ENCODE measurements at regions not wholly inside any gene's neighbourhood (a gene's known extent, or its start where the extent isn't known, plus 50 kb on each side); places are given as distances from the start of the nearest gene placed in this dataset.
A peak's percentile ranks its signal among the peaks of the same experiment; 100 is the strongest.
"Not testable (repeated sequence)": the region's sequence is repeated elsewhere in the genome, so short reads cannot be mapped to it uniquely, and the experiment has no call there.

- intact Hi-C loops (cut with DNase I), result no loop called here
- no peaks in the 10 kb centered on the region for H3K27me3 ChIP-seq
- H3K4me1 ChIP-seq, result no peaks in the 10 kb centered on the region
- no peak overlapping the region for H3K4me3 ChIP-seq
- H3K9me3 ChIP-seq, result no peaks in the 10 kb centered on the region
- TF ChIP-seq POLR2AphosphoS5 (IDR thresholded peaks at IDR 0.05; ENCODE audit: insufficient read depth in 1 of 2, low read depth in 1 of 2) (no peak), POLR2A (IDR thresholded peaks at IDR 0.05) (no peak), CTCF (IDR thresholded peaks at IDR 0.05) (no peak)
- no peak for DNase-seq (ENCODE audit: extremely low spot score in 2 of 2)
- H3K27ac ChIP-seq, result no peak overlapping the region
- H3K36me3 ChIP-seq, result no peaks in the 10 kb centered on the region
Observed at GRCh38 chr13:60661521-60661920, 264.5 kb downstream of the TDRD3 start.

- H3K27ac ChIP-seq; H3K27me3 ChIP-seq; DNase-seq (ENCODE audit: extremely low spot score in 2 of 2); H3K9me3 ChIP-seq; H3K4me3 ChIP-seq; H3K36me3 ChIP-seq; H3K4me1 ChIP-seq; intact Hi-C loops (cut with DNase I): not testable (repeated sequence)
Observed at GRCh38 chr13:60657586-60657985, 260.6 kb downstream of the TDRD3 start.

GRCh38 chr13:60655256-60655655 lies 258.2 kb downstream of the TDRD3 start:
- no peaks in the 10 kb centered on the region for H3K36me3 ChIP-seq
- no peak for DNase-seq (ENCODE audit: extremely low spot score in 2 of 2)
- H3K4me3 ChIP-seq, result no peak overlapping the region
- intact Hi-C loops (cut with DNase I), result no loop called here
- TF ChIP-seq POLR2A (IDR thresholded peaks at IDR 0.05), result no peak
- no peak for TF ChIP-seq POLR2AphosphoS5 (IDR thresholded peaks at IDR 0.05; ENCODE audit: insufficient read depth in 1 of 2, low read depth in 1 of 2)
- TF ChIP-seq CTCF (IDR thresholded peaks at IDR 0.05), result no peak
- H3K27ac ChIP-seq, result no peak overlapping the region
- H3K27me3 ChIP-seq, result no peaks in the 10 kb centered on the region
- H3K4me1 ChIP-seq, result no peaks in the 10 kb centered on the region
- H3K9me3 ChIP-seq, result no peaks in the 10 kb centered on the region

- H3K36me3 ChIP-seq, result no peaks in the 10 kb centered on the region
- H3K9me3 ChIP-seq, result no peaks in the 10 kb centered on the region
- TF ChIP-seq CTCF (IDR thresholded peaks at IDR 0.05) (peak in 1 of 3 experiments; percentile 27), POLR2A (IDR thresholded peaks at IDR 0.05) (no peak)
- H3K4me1 ChIP-seq, result no peaks in the 10 kb centered on the region
- DNase-seq (ENCODE audit: extremely low spot score in 2 of 2), result no peak
- no peak overlapping the region for H3K4me3 ChIP-seq
- intact Hi-C loops (cut with DNase I), result no loop called here
- H3K27ac ChIP-seq, result no peak overlapping the region
- H3K27me3 ChIP-seq, result no peaks in the 10 kb centered on the region
Observed at GRCh38 chr13:60654415-60654814, 257.4 kb downstream of the TDRD3 start.

GRCh38 chr13:60647547-60647946 lies 250.5 kb downstream of the TDRD3 start:
- no peak overlapping the region for H3K27ac ChIP-seq
- H3K36me3 ChIP-seq, result no peaks in the 10 kb centered on the region
- no peaks in the 10 kb centered on the region for H3K27me3 ChIP-seq
- intact Hi-C loops (cut with DNase I), result loop anchor here (2.0 kb wide), 1 partner anchor 77 kb away; no protein-coding TSS in a partner anchor
- no peak for DNase-seq (ENCODE audit: extremely low spot score in 2 of 2)
- no peak for TF ChIP-seq CTCF (IDR thresholded peaks at IDR 0.05)
- TF ChIP-seq POLR2A (IDR thresholded peaks at IDR 0.05), result no peak
- TF ChIP-seq POLR2AphosphoS5 (IDR thresholded peaks at IDR 0.05; ENCODE audit: insufficient read depth in 1 of 2, low read depth in 1 of 2), result no peak
- no peaks in the 10 kb centered on the region for H3K4me1 ChIP-seq
- no peak overlapping the region for H3K4me3 ChIP-seq
- H3K9me3 ChIP-seq, result no peaks in the 10 kb centered on the region

GRCh38 chr13:60646620-60647019 lies 249.6 kb downstream of the TDRD3 start:
- Histone ChIP-seq H3K4me3 (no peak overlapping the region), H3K27ac (no peak overlapping the region), H3K36me3 (no peaks in the 10 kb centered on the region), H3K9me3 (no peaks in the 10 kb centered on the region), H3K4me1 (no peaks in the 10 kb centered on the region), H3K27me3 (no peaks in the 10 kb centered on the region)
- TF ChIP-seq POLR2AphosphoS5 (IDR thresholded peaks at IDR 0.05; ENCODE audit: insufficient read depth in 1 of 2, low read depth in 1 of 2), result no peak
- no peak for TF ChIP-seq CTCF (IDR thresholded peaks at IDR 0.05)
- TF ChIP-seq POLR2A (IDR thresholded peaks at IDR 0.05), result no peak
- DNase-seq (ENCODE audit: extremely low spot score in 2 of 2), result no peak
- intact Hi-C loops (cut with DNase I), result loop anchor here (2.0 kb wide), 1 partner anchor 78 kb away; no protein-coding TSS in a partner anchor

Data from vagina (tissue), 2 donors.